ENCODE measurements at regions not wholly inside any gene's neighbourhood (a gene's known extent, or its start where the extent isn't known, plus 50 kb on each side); places are given as distances from the start of the nearest gene placed in this dataset.

- CTCF ChIA-PET = no interaction called here
- no peak for DNase-seq (ENCODE audit: low read depth)
- POLR2A ChIA-PET = no interaction called here
- no peaks in the 10 kb centered on the region for H3K27me3 ChIP-seq (ENCODE audit: control insufficient read depth, insufficient read depth, low read length)
- no peak overlapping the region for H3K4me3 ChIP-seq (ENCODE audit: low read depth, low read length)
- H3K36me3 ChIP-seq (ENCODE audit: control insufficient read depth, insufficient read depth, low read length) = no peaks in the 10 kb centered on the region
- no peak for TF ChIP-seq CTCF (IDR thresholded peaks at IDR 0.05; ENCODE audit: insufficient read depth, low read depth, low read length)
These were observed 69.3 kb upstream of the CBLB start for GRCh38 chr3:105938101-105938500.

GRCh38 chr3:105938806-105939205, 70.0 kb upstream of the CBLB start:
- Histone ChIP-seq H3K27me3 (ENCODE audit: control insufficient read depth, insufficient read depth, low read length) (no peaks in the 10 kb centered on the region), H3K4me3 (ENCODE audit: low read depth, low read length) (no peak overlapping the region), H3K36me3 (ENCODE audit: control insufficient read depth, insufficient read depth, low read length) (no peaks in the 10 kb centered on the region)
- ChIA-PET CTCF (no interaction called here), POLR2A (no interaction called here)
- TF ChIP-seq CTCF (IDR thresholded peaks at IDR 0.05; ENCODE audit: insufficient read depth, low read depth, low read length) = no peak
- DNase-seq (ENCODE audit: low read depth) = no peak

- POLR2A ChIA-PET = no interaction called here
- no peak for TF ChIP-seq CTCF (IDR thresholded peaks at IDR 0.05; ENCODE audit: insufficient read depth, low read depth, low read length)
- CTCF ChIA-PET = no interaction called here
- no peaks in the 10 kb centered on the region for H3K27me3 ChIP-seq (ENCODE audit: control insufficient read depth, insufficient read depth, low read length)
- no peak overlapping the region for H3K4me3 ChIP-seq (ENCODE audit: low read depth, low read length)
- no peaks in the 10 kb centered on the region for H3K36me3 ChIP-seq (ENCODE audit: control insufficient read depth, insufficient read depth, low read length)
- DNase-seq (ENCODE audit: low read depth) = no peak
These were observed 75.5 kb upstream of the CBLB start for GRCh38 chr3:105944276-105944675.

- Histone ChIP-seq H3K27me3 (ENCODE audit: control insufficient read depth, insufficient read depth, low read length) (no peaks in the 10 kb centered on the region), H3K36me3 (ENCODE audit: control insufficient read depth, insufficient read depth, low read length) (no peaks in the 10 kb centered on the region), H3K4me3 (ENCODE audit: low read depth, low read length) (no peak overlapping the region)
- ChIA-PET POLR2A (no interaction called here), CTCF (no interaction called here)
- TF ChIP-seq CTCF (IDR thresholded peaks at IDR 0.05; ENCODE audit: insufficient read depth, low read depth, low read length) = no peak
- peak; percentile 37 for DNase-seq (ENCODE audit: low read depth)
These were observed 75.9 kb upstream of the CBLB start for GRCh38 chr3:105944721-105945120.

- H3K4me3 ChIP-seq (ENCODE audit: low read depth, low read length) = no peak overlapping the region
- no peaks in the 10 kb centered on the region for H3K36me3 ChIP-seq (ENCODE audit: control insufficient read depth, insufficient read depth, low read length)
- ChIA-PET POLR2A (no interaction called here), CTCF (interaction anchor here (0.5 to 0.6 kb wide), 2 partner anchors 13 to 1169 kb away, joined by 3 read pairs; no protein-coding TSS in a partner anchor)
- no peak for TF ChIP-seq CTCF (IDR thresholded peaks at IDR 0.05; ENCODE audit: insufficient read depth, low read depth, low read length)
- no peak for DNase-seq (ENCODE audit: low read depth)
- H3K27me3 ChIP-seq (ENCODE audit: control insufficient read depth, insufficient read depth, low read length) = no peaks in the 10 kb centered on the region; the same call in 1 of the 2 replicates
These were observed 79.3 kb upstream of the CBLB start for GRCh38 chr3:105948101-105948500.
